GM23338 (cell line): ENCODE measurements at regions not wholly inside any gene's neighbourhood (a gene's known extent, or its start where the extent isn't known, plus 50 kb on each side); places are given as distances from the start of the nearest gene placed in this dataset.

Source experiments
- CREB1 ChIP-seq: fragments of 250-450 bp; sonication (Bioruptor Pico); IDR thresholded peaks from 2 replicates; pipeline ENCODE4 v1.5.0; 2020; ENCODE audit warnings: low read depth, mild to moderate bottlenecking, moderate library complexity
- EZH2 ChIP-seq: fragments of 200-600 bp; sonication (generic); IDR thresholded peaks from one replicate; pipeline ENCODE4 v1.8.0; 2017; ENCODE audit warnings: antibody characterized with exemption, mild to moderate bottlenecking, low read depth; ENCODE audit not compliant: unreplicated experiment
- EZH2phosphoT487 ChIP-seq: fragments of 200-600 bp; sonication (generic); IDR thresholded peaks from one replicate; pipeline ENCODE4 v1.8.1; 2018; ENCODE audit warnings: antibody characterized with exemption; ENCODE audit not compliant: unreplicated experiment
- JUNB ChIP-seq: IDR thresholded peaks from one replicate; pipeline ENCODE4 v1.6.1; 2016; ENCODE audit warnings: antibody characterized with exemption; ENCODE audit not compliant: unreplicated experiment
- NANOG ChIP-seq: IDR thresholded peaks from 2 replicates; pipeline ENCODE4 v1.6.1; 2016; ENCODE audit warnings: antibody characterized with exemption, borderline replicate concordance
- POLR2AphosphoS5 ChIP-seq: IDR thresholded peaks from 2 replicates; pipeline ENCODE4 v1.6.1; 2016; ENCODE audit warnings: antibody characterized with exemption, low read depth
- ZNF114 ChIP-seq: fragments of 250-450 bp; sonication (Bioruptor Pico); IDR thresholded peaks from 2 replicates; pipeline ENCODE4 v1.5.0; 2020; ENCODE audit warnings: mild to moderate bottlenecking, moderate library complexity
- ZNF331 ChIP-seq: fragments of 250-450 bp; sonication (Bioruptor Pico); IDR thresholded peaks from 2 replicates; pipeline ENCODE4 v1.5.0; 2020; ENCODE audit warnings: low read depth, mild to moderate bottlenecking, moderate library complexity
- ZNF462 ChIP-seq: fragments of 250-450 bp; sonication (Bioruptor Pico); IDR thresholded peaks from 2 replicates; pipeline ENCODE4 v1.5.0; 2020; ENCODE audit warnings: mild to moderate bottlenecking, moderate library complexity
- TF ChIP-seq, protein P1 (sequence below), 2 experiments: fragments of 200-600 bp in 1 of 2; sonication (generic) in 1 of 2; conservative IDR thresholded peaks; 2 replicates each; pipeline versions ENCODE4 v1.5.1 to v1.6.1; 2016 to 2017; ENCODE audit warnings: antibody characterized with exemption in 2 of 2, low read depth in 2 of 2, mild to moderate bottlenecking in 2 of 2, moderate library complexity in 1 of 2
- TF ChIP-seq, protein P2 (sequence below): IDR thresholded peaks from one replicate; pipeline ENCODE4 v1.6.1; 2018; ENCODE audit warnings: antibody characterized with exemption; ENCODE audit not compliant: unreplicated experiment

- TF ChIP-seq, protein P1, sequence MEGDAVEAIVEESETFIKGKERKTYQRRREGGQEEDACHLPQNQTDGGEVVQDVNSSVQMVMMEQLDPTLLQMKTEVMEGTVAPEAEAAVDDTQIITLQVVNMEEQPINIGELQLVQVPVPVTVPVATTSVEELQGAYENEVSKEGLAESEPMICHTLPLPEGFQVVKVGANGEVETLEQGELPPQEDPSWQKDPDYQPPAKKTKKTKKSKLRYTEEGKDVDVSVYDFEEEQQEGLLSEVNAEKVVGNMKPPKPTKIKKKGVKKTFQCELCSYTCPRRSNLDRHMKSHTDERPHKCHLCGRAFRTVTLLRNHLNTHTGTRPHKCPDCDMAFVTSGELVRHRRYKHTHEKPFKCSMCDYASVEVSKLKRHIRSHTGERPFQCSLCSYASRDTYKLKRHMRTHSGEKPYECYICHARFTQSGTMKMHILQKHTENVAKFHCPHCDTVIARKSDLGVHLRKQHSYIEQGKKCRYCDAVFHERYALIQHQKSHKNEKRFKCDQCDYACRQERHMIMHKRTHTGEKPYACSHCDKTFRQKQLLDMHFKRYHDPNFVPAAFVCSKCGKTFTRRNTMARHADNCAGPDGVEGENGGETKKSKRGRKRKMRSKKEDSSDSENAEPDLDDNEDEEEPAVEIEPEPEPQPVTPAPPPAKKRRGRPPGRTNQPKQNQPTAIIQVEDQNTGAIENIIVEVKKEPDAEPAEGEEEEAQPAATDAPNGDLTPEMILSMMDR (conservative IDR thresholded peaks at IDR 0.05; ENCODE audit: low read depth in 2 of 2): no peak
- TF ChIP-seq EZH2: no peak
- TF ChIP-seq EZH2phosphoT487: no peak
- no peak for TF ChIP-seq ZNF331
- TF ChIP-seq ZNF114 (CRISPR knock-in tag): no peak
- TF ChIP-seq POLR2AphosphoS5: no peak
- TF ChIP-seq CREB1: no peak
- TF ChIP-seq, protein P2, sequence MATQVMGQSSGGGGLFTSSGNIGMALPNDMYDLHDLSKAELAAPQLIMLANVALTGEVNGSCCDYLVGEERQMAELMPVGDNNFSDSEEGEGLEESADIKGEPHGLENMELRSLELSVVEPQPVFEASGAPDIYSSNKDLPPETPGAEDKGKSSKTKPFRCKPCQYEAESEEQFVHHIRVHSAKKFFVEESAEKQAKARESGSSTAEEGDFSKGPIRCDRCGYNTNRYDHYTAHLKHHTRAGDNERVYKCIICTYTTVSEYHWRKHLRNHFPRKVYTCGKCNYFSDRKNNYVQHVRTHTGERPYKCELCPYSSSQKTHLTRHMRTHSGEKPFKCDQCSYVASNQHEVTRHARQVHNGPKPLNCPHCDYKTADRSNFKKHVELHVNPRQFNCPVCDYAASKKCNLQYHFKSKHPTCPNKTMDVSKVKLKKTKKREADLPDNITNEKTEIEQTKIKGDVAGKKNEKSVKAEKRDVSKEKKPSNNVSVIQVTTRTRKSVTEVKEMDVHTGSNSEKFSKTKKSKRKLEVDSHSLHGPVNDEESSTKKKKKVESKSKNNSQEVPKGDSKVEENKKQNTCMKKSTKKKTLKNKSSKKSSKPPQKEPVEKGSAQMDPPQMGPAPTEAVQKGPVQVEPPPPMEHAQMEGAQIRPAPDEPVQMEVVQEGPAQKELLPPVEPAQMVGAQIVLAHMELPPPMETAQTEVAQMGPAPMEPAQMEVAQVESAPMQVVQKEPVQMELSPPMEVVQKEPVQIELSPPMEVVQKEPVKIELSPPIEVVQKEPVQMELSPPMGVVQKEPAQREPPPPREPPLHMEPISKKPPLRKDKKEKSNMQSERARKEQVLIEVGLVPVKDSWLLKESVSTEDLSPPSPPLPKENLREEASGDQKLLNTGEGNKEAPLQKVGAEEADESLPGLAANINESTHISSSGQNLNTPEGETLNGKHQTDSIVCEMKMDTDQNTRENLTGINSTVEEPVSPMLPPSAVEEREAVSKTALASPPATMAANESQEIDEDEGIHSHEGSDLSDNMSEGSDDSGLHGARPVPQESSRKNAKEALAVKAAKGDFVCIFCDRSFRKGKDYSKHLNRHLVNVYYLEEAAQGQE: no peak
- TF ChIP-seq NANOG: no peak
- TF ChIP-seq JUNB: no peak
- TF ChIP-seq ZNF462 (CRISPR knock-in tag): no peak
Observed at GRCh38 chr5:26519245-26519644, 519.1 kb downstream of the CDH9 start.
